K562 (cell line): ENCODE measurements at regions not wholly inside any gene's neighbourhood (a gene's known extent, or its start where the extent isn't known, plus 50 kb on each side); places are given as distances from the start of the nearest gene placed in this dataset.

Source experiments
- EWSR1 ChIP-seq: fragments of 450-650 bp; IDR thresholded peaks from 2 replicates; pipeline ENCODE4 v1.6.1; 2018; ENCODE audit warnings: borderline replicate concordance, mild to moderate bottlenecking, low read depth, moderate library complexity; ENCODE audit not compliant: partially characterized antibody
- SRSF3 ChIP-seq: fragments of 200-400 bp; formaldehyde crosslinking; IDR thresholded peaks from 2 replicates; pipeline ENCODE4 v1.6.1; 2016; ENCODE audit warnings: mild to moderate bottlenecking, low read length, moderate library complexity; ENCODE audit not compliant: insufficient read depth
- ZNF707 ChIP-seq: fragments of 250-450 bp; sonication (Bioruptor Pico); conservative IDR thresholded peaks from 2 replicates; pipeline ENCODE4 v1.8.0; 2022; ENCODE audit warnings: inconsistent platforms, mild to moderate bottlenecking, moderate library complexity
- ZNF717 ChIP-seq: fragments of 250-450 bp; sonication (Bioruptor Pico); IDR thresholded peaks from 2 replicates; pipeline ENCODE4 v1.5.0; 2021

DNA sequence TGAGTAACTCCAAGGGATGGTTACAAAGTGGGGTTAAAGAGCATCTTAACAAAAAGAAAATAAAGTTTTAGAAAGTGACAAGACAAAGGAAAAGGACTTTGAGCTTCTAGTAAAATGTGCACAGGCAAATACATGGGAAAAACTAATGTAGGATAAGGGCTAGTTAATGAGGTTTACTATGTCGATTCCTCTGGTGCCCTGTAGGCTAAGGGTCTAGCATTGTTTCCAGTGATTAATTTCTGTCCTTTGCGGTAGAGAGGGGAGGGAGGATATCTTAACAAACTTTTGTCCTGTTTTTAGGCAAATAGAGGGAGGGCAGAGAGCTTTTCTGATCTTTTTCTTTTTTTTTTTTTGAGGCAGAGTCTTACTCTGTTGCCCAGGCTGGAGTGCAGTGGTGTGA lies 96.6 kb upstream of the SIAH1 start:
- no peak for TF ChIP-seq EWSR1
- no peak for TF ChIP-seq ZNF707 (CRISPR knock-in tag)
- no peak for TF ChIP-seq SRSF3
- no peak for TF ChIP-seq ZNF717 (CRISPR knock-in tag)
